IPS DF 19.7 (cell line): ENCODE measurements at regions not wholly inside any gene's neighbourhood (a gene's known extent, or its start where the extent isn't known, plus 50 kb on each side); places are given as distances from the start of the nearest gene placed in this dataset.
"Not testable (repeated sequence)": the region's sequence is repeated elsewhere in the genome, so short reads cannot be mapped to it uniquely, and the experiment has no call there.

Source experiments
- DNase-seq: peaks from one replicate; pipeline ENCODE4 v3.0.0-alpha.2; 2013; ENCODE audit warnings: low read depth, low spot score

DNA sequence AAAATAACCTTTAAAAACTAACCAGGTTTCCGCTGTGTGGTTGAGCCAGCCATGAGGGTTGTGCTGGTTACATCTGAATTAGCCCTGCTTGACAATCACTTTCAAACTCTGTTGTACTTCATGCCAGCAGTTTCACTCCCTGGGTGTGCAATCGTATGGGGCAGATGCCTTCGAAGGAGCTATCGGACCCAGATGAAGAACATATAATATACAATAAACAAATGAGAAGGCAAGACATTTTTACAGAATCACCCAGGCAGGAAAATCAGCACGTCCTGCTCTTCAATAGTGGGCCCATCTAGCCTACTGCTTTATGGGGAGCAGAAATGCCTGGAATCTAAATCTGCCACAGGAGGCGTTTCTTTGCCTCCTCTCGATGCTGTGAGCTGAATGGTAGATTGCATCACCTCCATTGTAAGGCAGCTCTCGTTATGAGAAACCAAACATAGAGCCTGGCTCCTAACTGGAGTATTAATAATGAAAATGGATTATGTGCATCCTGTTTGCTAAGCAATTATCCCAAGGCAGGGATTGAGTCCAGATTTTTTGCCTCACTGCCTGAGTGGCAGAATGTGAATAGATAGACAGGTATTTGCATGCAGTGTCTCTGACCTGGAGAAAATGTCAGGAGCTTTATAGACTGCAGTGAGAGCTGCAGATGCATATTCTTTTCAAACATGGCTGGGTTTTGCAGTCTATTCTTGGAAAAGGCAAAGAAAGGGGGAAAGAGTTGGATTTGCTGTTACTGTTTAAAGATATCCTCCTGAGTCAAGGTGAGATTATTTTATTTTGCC lies 143.3 kb upstream of the SMARCA2 start:
- DNase-seq: peak; percentile 20

DNA sequence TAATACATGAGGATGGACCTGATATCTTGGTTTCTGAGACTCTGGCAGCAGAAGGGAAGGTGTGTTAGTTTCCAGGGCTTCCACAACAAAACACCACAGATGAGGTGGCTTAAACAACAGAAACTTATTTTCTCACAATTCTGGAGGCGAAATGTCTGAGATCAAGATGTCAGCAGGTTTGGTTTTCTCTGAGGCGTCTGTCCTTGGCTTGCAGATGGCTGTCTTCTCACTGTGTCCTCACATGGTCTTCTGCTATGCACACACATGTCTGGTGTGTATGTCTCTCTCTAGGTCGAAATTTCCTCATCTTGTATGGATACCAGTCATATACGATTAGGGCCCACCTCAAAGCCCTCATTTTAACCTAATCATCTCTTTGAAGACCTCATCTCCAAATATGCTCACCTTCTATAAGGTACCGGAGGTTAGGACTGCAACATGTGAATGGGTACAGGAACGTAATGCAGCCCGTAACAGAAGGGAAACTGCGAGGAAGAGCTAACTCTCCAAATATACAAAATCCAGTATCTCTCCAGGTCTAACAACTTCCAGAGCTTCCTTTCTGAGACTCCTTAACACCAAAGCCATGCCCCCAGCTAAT lies 139.8 kb upstream of the SMARCA2 start:
- DNase-seq: no peak

DNA sequence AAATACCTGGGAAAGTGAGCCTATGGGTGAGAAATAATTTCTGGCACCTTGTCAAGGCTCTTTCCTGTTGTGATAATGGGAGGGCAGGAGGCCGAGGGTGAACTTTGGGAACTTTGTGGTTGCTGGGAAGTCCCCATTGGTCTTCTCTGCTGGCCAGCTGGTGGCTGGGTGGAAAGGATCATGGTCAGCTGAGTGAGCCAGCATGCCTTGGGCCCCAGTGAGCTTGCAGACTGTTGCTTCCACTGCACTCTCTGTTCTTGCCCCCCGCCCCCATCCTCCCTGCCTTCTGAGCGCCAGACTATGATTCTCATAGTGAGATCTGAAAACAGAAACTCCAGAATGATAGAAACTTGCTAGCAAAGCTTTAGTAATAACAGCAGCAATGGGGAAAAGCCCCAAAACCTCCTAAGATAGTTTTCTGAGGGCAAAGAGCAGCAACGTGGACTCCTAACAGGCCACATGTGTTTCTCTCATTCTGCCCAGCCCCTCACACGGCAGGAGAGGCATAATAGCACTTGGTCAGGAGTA lies 139.2 kb upstream of the SMARCA2 start:
- DNase-seq: no peak

DNA sequence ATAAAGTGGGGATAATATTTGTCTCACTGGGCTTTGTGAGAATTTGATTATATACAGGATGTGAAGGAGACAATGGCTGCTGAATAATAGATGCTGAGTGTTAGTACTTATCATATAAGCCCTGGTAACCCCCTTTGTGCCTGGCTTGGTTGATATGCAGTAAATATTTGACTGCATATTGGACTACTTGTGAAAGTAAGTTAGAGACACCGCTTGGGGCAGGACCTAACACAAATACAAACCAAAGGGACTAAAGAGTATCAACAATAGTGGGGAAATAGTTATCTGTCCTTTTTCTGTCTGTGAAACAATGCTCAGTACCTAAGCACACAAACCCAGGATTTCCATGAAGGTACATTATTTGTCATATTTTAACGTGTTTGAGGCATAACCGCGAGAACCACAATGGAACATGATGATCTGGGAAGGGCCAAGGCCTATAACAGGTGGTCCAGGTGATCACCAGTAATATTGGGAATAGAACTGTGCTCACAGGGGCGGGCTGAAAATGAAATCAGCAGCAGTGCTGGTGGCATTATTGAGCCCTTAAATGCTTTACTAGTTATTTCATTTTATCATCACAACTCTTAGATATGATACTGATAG lies 138.2 kb upstream of the SMARCA2 start:
- DNase-seq: no peak

DNA sequence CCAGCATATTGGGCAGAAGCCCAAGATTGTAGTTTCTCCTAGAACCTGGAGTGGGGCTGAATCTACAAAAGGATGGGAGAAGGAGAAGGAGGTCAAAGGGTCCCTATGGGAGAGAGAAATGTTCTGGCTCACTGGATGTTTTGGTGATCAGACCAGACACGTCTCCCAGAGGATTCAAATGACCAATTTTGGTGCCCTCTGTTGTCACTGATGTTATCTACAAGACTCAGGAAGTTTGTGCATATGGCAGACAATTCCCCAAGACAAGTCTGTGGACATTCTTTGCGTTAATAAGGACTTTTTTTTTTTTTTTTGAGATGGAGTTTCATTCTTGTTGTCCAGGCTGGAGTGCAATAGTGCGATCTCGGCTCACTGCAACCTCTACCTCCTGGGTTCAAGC lies 137.2 kb upstream of the SMARCA2 start:
- no peak for DNase-seq

DNA sequence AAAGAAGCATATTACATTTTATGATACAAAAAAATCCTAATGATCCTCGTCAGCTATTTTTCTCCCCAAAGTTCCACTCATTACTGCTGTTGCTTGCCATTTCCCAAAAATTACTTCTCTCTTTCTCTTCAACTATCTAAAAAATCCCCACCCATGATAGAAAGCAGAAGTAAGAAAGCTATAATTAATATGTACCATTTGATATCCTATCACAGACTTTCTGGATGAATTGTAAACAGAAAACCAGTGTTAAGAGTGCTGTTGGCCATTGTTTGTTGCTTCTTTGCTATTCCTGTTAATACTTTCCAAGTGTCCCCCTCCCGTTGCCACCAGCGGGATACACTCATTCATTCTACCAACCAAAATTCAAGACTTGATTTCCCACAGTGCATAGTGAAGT lies 136.3 kb upstream of the SMARCA2 start:
- DNase-seq: no peak

DNA sequence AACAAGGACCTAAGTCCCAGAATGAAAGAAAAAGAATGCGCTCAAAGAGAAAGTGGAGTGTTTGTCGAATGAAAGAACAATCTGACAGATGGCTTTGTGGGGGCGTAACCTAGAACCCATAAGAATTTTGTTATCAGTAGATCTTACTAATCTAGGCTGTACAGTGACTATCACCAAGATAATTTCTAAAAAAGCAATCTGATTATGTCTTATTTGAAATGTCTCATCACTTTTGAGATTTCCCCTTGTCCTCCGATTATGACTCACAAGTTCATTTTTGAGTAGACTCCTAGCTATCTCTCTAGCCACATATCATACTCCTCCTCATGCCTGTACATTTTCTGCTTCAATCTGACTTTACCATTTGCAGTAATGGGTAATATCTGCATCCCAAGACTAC lies 135.6 kb upstream of the SMARCA2 start:
- DNase-seq: no peak

DNA sequence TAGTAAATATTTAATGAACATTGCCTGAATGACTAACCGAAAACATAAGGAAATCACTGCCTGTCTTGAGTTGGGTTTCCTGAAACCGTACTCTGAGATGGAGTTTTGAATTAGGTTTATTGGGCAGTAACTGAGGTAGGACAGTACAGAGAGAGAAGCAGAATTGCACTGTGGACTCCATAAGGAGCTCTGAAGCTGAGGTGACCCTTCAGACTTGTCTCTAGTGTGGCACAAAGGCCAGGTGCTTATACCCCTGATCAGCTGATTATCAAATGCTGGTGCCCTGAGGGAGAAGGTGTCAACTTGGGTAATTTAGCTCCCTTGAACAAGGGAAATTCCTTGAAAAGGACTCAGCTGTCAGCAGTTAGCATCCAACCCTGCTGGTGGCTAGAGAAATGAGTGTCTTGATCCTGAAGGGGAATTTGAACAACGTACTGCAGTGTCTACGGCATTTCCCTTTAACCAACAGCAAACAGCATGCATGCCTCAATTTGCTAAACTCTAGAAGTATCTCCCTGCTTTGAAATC lies 135.0 kb upstream of the SMARCA2 start:
- no peak for DNase-seq

DNA sequence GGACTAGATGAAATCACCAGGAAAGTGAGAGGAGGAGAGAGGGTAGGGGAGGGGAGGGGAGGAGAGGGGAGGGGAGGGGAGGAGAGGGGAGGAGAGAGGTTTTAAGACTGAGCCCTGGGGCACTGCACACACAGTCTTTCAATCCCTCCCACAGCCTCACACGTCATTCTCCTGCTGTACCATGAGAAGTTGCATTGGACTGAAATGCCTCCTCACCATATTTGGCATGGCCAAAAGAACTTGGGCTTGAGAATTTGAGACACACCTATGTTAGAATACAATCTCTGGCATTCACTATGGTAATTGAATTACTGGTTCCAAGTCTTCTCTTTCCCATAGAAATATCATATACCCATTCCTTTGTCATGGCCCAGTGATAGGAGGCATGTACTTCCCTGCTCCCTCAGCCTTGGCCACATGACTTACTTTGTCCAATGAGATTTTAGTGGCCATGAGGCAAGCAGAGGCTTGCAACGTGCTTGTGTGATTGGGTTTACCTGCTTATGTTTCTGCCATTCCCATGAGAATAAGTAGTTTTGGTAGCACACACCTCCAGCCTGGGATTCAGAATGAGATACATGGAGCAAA lies 133.3 kb upstream of the SMARCA2 start:
- DNase-seq: no peak

DNA sequence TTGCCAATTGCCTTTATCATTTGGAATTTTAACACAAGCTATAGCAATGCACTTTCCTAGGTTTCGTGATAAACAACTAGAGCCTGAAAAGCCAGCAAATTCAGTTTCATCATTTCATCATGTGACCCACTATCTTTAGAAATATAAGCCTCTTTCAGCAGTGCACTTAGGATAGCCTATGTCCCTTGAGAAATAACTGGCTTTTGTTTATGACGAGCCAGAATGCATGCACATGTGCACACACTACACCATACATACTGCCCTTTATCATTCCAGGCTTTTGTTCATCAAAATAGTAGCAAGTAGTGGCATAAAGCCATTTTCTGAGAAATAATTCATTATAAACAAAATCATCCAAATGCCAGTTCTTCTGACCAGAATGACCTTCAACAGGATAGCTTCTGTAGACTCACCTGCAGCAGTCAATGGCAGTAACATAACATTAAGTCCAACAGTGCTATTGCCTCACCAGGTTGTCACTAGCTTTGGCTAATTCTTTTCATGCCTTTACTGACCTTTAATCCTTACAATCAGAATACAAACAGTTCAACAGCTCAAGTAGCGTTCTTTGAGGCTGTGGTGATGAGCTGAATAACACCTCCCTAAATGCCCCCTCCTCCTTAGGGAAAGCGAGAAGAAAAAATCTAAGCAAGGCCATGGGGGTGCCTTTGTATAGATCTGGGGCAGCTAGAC lies 132.3 kb upstream of the SMARCA2 start:
- DNase-seq: no peak

DNA sequence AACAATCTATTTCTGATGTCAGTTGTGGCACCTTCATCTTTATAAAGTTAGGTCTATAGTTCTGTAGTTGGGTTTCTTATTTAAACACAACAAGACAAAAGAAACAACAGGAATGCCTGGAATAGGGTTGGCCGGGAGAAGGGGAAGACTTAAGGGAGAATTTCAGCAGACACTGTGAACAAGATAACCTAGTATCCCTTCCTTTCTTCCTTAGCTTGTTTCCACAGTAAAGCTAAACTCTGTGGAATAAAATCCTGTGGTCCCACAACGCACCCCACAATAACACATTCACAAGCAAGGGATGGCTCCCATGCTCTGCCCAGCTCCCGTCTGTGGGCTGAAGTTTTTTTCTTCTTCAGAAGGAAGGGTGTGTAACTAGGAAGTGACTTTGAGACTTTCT lies 124.9 kb upstream of the SMARCA2 start:
- DNase-seq: no peak

DNA sequence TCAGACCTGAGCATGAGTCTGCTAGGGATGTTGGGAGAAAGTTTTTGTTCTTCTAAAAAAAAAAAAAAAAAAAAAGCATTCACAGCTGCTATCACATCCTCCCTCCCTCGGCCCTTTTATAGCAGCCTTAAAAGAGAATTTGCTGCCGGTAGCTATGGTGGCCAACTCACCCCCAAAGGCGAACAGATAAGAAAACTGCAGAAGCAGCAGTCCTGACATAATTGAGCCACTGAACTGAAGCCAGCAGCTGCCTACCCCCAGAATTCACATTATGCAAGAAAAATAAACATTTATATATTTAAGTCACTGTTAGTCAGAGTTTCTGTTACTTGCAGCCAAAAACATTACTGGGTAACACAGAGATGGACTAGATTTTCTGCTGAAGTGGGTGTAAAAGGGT lies 124.3 kb upstream of the SMARCA2 start:
- no peak for DNase-seq

DNA sequence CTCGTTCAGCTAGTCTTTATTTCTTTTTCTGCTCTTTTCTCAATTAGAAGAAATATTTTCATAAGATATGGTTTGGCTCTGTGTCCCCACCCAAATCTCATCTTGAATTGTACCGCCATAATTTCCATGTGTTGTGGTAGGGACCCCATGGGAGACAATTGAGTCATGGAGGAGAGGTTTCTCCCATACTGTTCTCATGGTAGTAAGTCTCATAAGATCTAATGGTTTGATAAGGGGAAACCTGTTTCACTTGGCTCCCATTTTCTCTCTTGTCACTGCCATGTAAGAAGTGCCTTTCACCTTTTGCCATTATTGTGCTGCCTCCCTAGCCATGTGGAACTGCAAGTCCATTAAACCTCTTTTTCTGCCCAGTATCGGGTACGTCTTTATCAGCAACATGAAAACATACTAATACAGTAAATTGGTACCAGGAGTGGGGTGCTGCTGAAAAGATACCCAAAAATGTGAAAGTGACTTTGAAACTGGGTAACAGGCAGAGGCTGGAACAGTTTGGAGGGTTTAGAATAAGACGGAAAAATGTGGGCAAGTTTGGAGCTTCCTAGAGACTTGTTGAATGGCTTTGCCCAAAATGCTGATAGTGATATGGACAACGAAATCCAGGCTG lies 112.0 kb upstream of the SMARCA2 start:
- DNase-seq: not testable (repeated sequence)

DNA sequence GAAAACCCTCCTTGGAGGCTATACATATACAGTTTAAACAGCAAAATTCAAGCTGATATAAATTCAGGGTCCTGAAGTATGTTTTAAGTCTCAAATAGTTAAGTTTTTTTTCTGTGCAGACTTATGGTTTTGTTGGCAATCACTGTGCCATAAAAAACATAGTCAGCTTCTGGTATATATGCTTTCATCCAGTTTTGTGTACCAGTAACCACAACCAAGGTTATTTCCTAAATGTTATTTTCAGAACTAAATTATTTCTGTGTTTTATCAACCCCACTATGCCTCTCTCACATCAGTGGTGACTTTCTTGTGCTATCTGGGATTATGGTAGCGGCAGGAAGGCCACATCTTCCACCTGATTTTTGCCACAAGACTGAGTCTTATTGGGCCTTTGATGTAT lies 107.7 kb upstream of the SMARCA2 start:
- no peak for DNase-seq

DNA sequence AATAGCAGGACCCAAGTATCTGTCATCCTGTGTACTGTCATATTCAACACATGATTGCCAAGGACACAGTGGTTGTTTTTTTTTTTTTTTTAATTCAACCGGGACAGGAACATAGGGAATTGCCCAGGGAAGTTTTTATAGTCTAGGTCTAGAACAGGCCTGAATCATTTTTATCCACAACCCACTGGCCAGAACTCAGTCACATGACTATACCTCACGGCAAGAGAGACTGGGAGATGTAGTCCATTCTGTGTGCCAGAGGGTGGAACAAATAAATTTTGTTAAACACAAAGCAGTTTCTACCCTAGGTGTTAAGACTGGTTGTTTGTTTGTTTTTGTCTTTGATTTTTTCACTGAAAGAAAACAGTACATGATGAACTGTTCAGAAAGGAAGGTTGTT lies 105.8 kb upstream of the SMARCA2 start:
- DNase-seq: no peak

DNA sequence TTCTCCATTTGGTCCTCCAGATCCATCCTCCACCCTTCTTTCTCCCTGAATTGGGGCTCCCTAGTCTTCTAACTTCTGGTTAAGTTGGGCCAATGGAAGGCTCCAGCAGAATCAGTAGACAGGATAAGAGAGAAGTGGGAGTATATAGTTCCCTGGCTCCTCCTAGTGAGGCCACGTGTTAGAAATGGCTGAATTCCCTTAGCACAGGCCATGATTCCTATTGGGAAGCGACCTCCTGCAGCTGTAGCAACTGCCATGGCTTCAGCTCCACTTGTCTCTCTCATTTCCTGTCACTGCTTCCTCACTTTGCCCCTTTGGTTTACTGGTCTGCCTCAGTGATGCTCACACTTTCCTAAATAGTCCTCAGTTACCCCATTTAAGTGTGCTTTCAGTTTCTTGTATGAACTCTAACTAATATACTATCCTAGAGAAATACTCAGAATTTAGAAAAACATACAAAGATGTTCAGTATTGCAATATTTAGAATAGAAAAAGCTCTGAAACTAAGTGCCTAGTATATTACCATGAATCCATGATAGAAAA lies 104.8 kb upstream of the SMARCA2 start:
- DNase-seq: no peak

DNA sequence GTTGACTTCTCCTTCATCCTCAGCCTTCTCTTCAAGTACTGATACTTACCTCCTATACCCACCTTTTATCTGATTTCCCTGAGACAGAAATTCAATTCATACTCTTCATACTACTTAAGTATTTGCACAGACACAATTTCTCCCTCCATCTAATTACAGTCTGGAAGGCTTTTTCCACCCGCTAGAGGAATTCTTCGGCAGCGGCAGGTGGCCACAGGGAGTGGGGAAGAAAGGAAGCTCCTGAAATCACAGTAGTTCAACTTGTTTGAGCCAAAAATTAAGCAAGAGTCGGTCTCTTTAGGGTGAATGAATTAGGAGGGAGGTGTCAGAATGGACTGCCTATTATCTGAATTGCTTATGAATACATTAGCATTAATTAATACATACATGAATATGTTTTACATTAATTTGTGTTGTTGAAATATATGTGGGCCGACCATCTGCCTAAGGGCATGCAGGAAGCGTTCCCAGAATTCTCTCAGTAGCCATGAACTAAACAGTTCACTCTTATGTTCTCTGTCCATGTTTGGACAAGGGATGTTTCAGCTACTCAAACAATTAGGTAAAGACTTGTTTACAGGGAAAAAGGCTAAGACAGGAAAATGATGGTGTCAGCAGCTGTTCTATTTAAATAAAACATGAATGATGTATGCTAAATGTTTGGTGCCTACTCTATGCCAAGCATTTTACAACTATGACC lies 101.4 kb upstream of the SMARCA2 start:
- DNase-seq: no peak

DNA sequence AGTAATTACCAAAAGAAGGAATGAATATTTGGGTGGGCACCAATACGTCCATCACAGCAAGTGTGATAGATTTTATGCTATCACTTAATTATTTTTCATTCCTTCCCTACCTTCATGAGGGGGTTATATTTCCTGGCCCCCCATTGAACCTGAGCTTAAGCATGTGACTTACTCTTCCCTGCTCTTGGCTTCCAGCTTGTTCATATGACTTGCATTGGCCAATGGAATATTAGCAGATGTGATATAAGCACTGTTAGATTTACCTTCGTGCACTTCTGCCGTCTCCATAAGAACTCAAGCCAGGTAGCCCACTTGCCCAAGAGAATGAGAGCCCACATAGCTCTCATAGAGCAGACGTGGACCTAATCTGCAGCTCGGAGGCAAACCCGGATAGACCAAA lies 99.1 kb upstream of the SMARCA2 start:
- DNase-seq: no peak

DNA sequence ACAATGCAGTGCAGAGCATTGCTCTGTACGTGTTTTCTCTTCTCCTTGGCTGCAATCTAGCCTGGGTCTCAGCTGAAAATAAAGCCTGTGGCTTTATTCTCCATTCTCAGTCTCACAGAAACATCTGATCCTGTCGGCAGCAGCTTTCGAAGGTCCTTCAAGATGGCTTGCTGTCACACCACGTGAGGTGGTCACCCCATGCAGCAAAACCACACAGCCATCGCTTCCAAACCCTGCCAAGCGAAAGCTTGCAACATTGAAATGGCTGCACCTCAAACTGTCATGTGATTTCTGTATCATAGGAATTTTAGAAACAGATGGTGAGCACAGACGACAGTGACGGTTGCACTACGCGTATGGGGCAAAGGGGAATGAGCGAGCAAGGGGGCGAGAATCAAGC lies 98.5 kb upstream of the SMARCA2 start:
- DNase-seq: no peak

DNA sequence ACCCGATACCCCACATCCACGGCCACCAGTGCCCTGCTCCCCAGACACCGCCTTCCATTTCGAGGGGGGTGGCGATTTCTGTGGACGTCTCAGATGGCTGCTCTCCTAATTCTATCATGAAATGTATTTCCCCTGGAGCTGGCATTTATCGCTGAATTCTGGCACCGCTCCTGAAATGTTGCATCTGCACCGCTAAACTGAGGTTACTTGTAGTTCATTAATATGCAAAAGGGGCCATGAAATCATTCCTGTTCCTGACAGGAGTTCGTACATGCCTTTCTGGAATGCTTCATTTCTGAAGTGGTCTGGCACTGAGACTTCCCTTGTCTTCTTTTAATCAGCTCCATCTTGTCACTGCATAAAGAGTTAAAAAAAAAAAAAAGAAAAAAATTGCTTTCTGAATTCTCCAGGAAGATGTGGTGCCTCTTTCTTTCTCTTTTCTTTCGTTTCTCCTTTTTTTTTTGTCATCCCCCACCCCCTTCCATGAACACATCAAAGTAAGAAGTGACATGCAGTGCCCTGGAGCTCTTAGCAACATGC lies 97.7 kb upstream of the SMARCA2 start:
- no peak for DNase-seq
